C4-2B (cell line): ENCODE measurements at regions not wholly inside any gene's neighbourhood (a gene's known extent, or its start where the extent isn't known, plus 50 kb on each side); places are given as distances from the start of the nearest gene placed in this dataset.
"Not testable (repeated sequence)": the region's sequence is repeated elsewhere in the genome, so short reads cannot be mapped to it uniquely, and the experiment has no call there.

ENCODE experiments used
- H3K27ac ChIP-seq: fragments of 450-650 bp; 2 replicates; pipeline ENCODE4 v1.5.1; 2017
- CTCF ChIP-seq: fragments of 450-650 bp; conservative IDR thresholded peaks from 2 replicates; pipeline ENCODE4 v1.5.1; 2017; ENCODE audit warnings: mild to moderate bottlenecking
- ZFX ChIP-seq: fragments of 450-650 bp; IDR thresholded peaks from 2 replicates; pipeline ENCODE4 v1.6.1; 2017

GRCh38 chr1:78334952-78335351 is 155.8 kb upstream of the PTGFR start:
- TF ChIP-seq CTCF (no peak), ZFX (no peak)
- H3K27ac ChIP-seq, result no peak overlapping the region

GRCh38 chr1:78336751-78337150 is 154.0 kb upstream of the PTGFR start:
- H3K27ac ChIP-seq, result not testable (repeated sequence)

- no peak overlapping the region for H3K27ac ChIP-seq
- TF ChIP-seq ZFX, result no peak
- no peak for TF ChIP-seq CTCF
Observed at GRCh38 chr1:78339490-78339889, 151.3 kb upstream of the PTGFR start.

- H3K27ac ChIP-seq, result no peak overlapping the region
- TF ChIP-seq CTCF (no peak), ZFX (no peak)
Observed at GRCh38 chr1:78340006-78340405, 150.8 kb upstream of the PTGFR start.

GRCh38 chr1:78348496-78349284 is 142.1 kb upstream of the PTGFR start:
- H3K27ac ChIP-seq, result no peak overlapping the region

GRCh38 chr1:78351551-78352216 is 139.1 kb upstream of the PTGFR start:
- no peak overlapping the region for H3K27ac ChIP-seq
- TF ChIP-seq CTCF (no peak), ZFX (no peak)

More at GRCh38 chr1:78348496-78349284, 142.1 kb upstream of the PTGFR start:
- TF ChIP-seq ZFX (no peak), CTCF (no peak)

- no peak for TF ChIP-seq ZFX
- no peak for TF ChIP-seq CTCF
- no peak overlapping the region for H3K27ac ChIP-seq
Observed at GRCh38 chr1:78355656-78356055, 135.1 kb upstream of the PTGFR start.
